SK-N-SH (cell line): ENCODE measurements at regions not wholly inside any gene's neighbourhood (a gene's known extent, or its start where the extent isn't known, plus 50 kb on each side); places are given as distances from the start of the nearest gene placed in this dataset.

ENCODE experiments used
- CTCF ChIA-PET: fragments of 300-600, 350-600 bp; formaldehyde crosslinking; extraction: SDS; loops from one replicate; lab custom pipeline; 2021; lab: Yijun Ruan, JAX
- POLR2A ChIA-PET: fragments of 350-600 bp; sonication (Branson Sonifier 250); formaldehyde crosslinking; extraction: SDS; loops from one replicate; lab custom pipeline; 2020; ENCODE audit warnings: antibody characterized with exemption, inconsistent platforms; lab: Yijun Ruan, JAX
- DNase-seq: peaks from one replicate; pipeline ENCODE4 v3.0.0; 2012
- H2AFZ ChIP-seq: fragments of 200-600 bp; sonication (generic); 2 replicates; pipeline ENCODE4 v1.8.1; 2016; ENCODE audit warnings: antibody characterized with exemption, mild to moderate bottlenecking, low read depth
- H3F3A ChIP-seq: fragments of 200-600 bp; sonication (generic); replicated peaks from 2 replicates; pipeline ENCODE3; 2016; ENCODE audit warnings: antibody characterized with exemption, mild to moderate bottlenecking; ENCODE audit not compliant: insufficient read depth
- H3K27ac ChIP-seq, 2 experiments: fragments of 200-500 bp in 1 of 2; fragments of 200-600 bp in 1 of 2; sonication (Bioruptor generic) in 1 of 2; sonication (generic), shearing (Covaris generic) in 1 of 2; 2 replicates each; pipeline versions ENCODE4 v1.5.1 to v1.6.1; 2014 to 2016; ENCODE audit warnings: low read depth in 2 of 2, inconsistent platforms in 1 of 2, low read length in 1 of 2, mild to moderate bottlenecking in 1 of 2, mixed read lengths in 1 of 2
- H3K27me3 ChIP-seq: fragments of 200-600 bp; sonication (generic), shearing (Covaris generic); 2 replicates; pipeline ENCODE4 v1.6.1; 2016; ENCODE audit warnings: mixed run types; ENCODE audit not compliant: insufficient read depth
- H3K36me3 ChIP-seq, 2 experiments: fragments of 200-500 bp in 1 of 2; fragments of 200-600 bp in 1 of 2; sonication (Bioruptor generic) in 1 of 2; sonication (generic) in 1 of 2; replicated peaks in 1 of 2; 2 replicates each; pipeline versions ENCODE3 to v1.5.1; 2014 to 2016; ENCODE audit warnings: low read length in 1 of 2, mild to moderate bottlenecking in 1 of 2; ENCODE audit not compliant: insufficient read depth in 2 of 2, control insufficient read depth in 1 of 2
- H3K4me1 ChIP-seq, 2 experiments: fragments of 200-500 bp in 1 of 2; fragments of 200-600 bp in 1 of 2; sonication (Bioruptor generic) in 1 of 2; sonication (generic), shearing (Covaris generic) in 1 of 2; 2 replicates each; pipeline versions ENCODE4 v1.5.1 to v1.6.1; 2014 to 2016; ENCODE audit warnings: low read depth in 1 of 2, low read length in 1 of 2, mixed run types in 1 of 2; ENCODE audit not compliant: insufficient read depth in 2 of 2, control insufficient read depth in 1 of 2
- H3K4me2 ChIP-seq: fragments of 200-600 bp; sonication (generic), shearing (Covaris generic); 2 replicates; pipeline ENCODE4 v1.6.1; 2017; ENCODE audit warnings: mixed run types
- H3K4me3 ChIP-seq, 2 experiments: fragments of 200-500 bp in 1 of 2; fragments of 200-600 bp in 1 of 2; sonication (Bioruptor generic) in 1 of 2; sonication (generic), shearing (Covaris generic) in 1 of 2; 2 replicates each; pipeline versions ENCODE4 v1.5.1 to v1.8.1; 2014 to 2016; ENCODE audit warnings: low read depth in 2 of 2, inconsistent platforms in 1 of 2, low read length in 1 of 2, mild to moderate bottlenecking in 1 of 2, mixed read lengths in 1 of 2, moderate library complexity in 1 of 2
- H3K79me2 ChIP-seq: fragments of 200-600 bp; sonication (generic); 2 replicates; pipeline ENCODE4 v1.8.1; 2017; ENCODE audit warnings: mild to moderate bottlenecking; ENCODE audit not compliant: insufficient read depth
- H3K9ac ChIP-seq: fragments of 200-600 bp; sonication (generic); 2 replicates; pipeline ENCODE4 v1.6.1; 2017; ENCODE audit warnings: mixed run types
- H3K9me2 ChIP-seq: fragments of 200-600 bp; sonication (generic); 2 replicates; pipeline ENCODE4 v1.6.1; 2017; ENCODE audit warnings: mixed run types
- H3K9me3 ChIP-seq: fragments of 200-600 bp; sonication (generic); 2 replicates; pipeline ENCODE4 v1.6.1; 2017; ENCODE audit warnings: mixed run types, mild to moderate bottlenecking, moderate library complexity
- H4K20me1 ChIP-seq: fragments of 200-600 bp; sonication (generic); 2 replicates; pipeline ENCODE4 v1.6.1; 2017; ENCODE audit warnings: mild to moderate bottlenecking, mixed run types; ENCODE audit not compliant: insufficient read depth
- CHD2 ChIP-seq: fragments of 150-350 bp; IDR thresholded peaks from 2 replicates; pipeline ENCODE4 v1.6.1; 2018; ENCODE audit warnings: low read length; ENCODE audit not compliant: partially characterized antibody
- EP300 ChIP-seq, 2 experiments: IDR thresholded peaks; 2 replicates each; pipeline versions ENCODE4 v1.4.0 to v1.6.1; 2012; ENCODE audit warnings: borderline replicate concordance in 1 of 2, low read depth in 1 of 2, low read length in 1 of 2
- EZH2phosphoT487 ChIP-seq: fragments of 200-600 bp; sonication (generic); IDR thresholded peaks from 2 replicates; pipeline ENCODE4 v1.6.1; 2017; ENCODE audit warnings: low read depth, mixed run types, mild to moderate bottlenecking, antibody characterized with exemption, moderate library complexity, borderline replicate concordance
- FOXM1 ChIP-seq: IDR thresholded peaks from 2 replicates; pipeline ENCODE4 v1.4.0; 2012; ENCODE audit warnings: low read depth, mild to moderate bottlenecking
- GATA2 ChIP-seq: sonication (generic); formaldehyde crosslinking; IDR thresholded peaks from 2 replicates; pipeline ENCODE4 v1.5.0; 2020; ENCODE audit warnings: mild to moderate bottlenecking, missing genetic modification reagents
- JUND ChIP-seq: IDR thresholded peaks from 2 replicates; pipeline ENCODE4 v1.4.0; 2012
- MXI1 ChIP-seq: IDR thresholded peaks from 2 replicates; pipeline ENCODE4 v1.6.1; 2012; ENCODE audit warnings: mild to moderate bottlenecking, low read depth, low read length, improper control_type of control experiment
- NRF1 ChIP-seq: IDR thresholded peaks from 2 replicates; pipeline ENCODE4 v1.6.1; 2012; ENCODE audit warnings: low read depth, mild to moderate bottlenecking, low read length
- POLR2AphosphoS5 ChIP-seq: IDR thresholded peaks from 2 replicates; pipeline ENCODE4 v1.6.1; 2012; ENCODE audit warnings: low read depth, low read length
- RCOR1 ChIP-seq: fragments of 150-350 bp; IDR thresholded peaks from 2 replicates; pipeline ENCODE4 v1.6.1; 2017; ENCODE audit warnings: antibody characterized with exemption, low read length
- WGBS: methylation state at CpG from one replicate; pipeline ENCODE4 v1.1.6; 2017; ENCODE audit warnings: low lambda C conversion rate; 5-methylcytosine and 5-hydroxymethylcytosine counted together
- TF ChIP-seq, protein P1 (sequence below): fragments of 200-600 bp; sonication (generic); IDR thresholded peaks from 2 replicates; pipeline ENCODE4 v1.6.1; 2017; ENCODE audit warnings: antibody characterized with exemption, mild to moderate bottlenecking, moderate library complexity
- TF ChIP-seq, protein P2 (sequence below): IDR thresholded peaks from 2 replicates; pipeline ENCODE4 v1.6.1; 2012; ENCODE audit warnings: mild to moderate bottlenecking, low read depth, low read length, moderate library complexity
- TF ChIP-seq, protein P3 (sequence below): IDR thresholded peaks from 2 replicates; pipeline ENCODE4 v1.4.0; 2012; ENCODE audit warnings: low read depth, borderline replicate concordance

- TF ChIP-seq FOXM1 (no peak), CHD2 (no peak), JUND (no peak), NRF1 (no peak), MXI1 (no peak), EZH2phosphoT487 (no peak), GATA2 (CRISPR knock-in tag) (no peak), RCOR1 (no peak), EP300 (IDR thresholded peaks at IDR 0.05; ENCODE audit: borderline replicate concordance in 1 of 2, low read depth in 1 of 2, low read length in 1 of 2) (no peak), POLR2AphosphoS5 (no peak)
- TF ChIP-seq, protein P1, sequence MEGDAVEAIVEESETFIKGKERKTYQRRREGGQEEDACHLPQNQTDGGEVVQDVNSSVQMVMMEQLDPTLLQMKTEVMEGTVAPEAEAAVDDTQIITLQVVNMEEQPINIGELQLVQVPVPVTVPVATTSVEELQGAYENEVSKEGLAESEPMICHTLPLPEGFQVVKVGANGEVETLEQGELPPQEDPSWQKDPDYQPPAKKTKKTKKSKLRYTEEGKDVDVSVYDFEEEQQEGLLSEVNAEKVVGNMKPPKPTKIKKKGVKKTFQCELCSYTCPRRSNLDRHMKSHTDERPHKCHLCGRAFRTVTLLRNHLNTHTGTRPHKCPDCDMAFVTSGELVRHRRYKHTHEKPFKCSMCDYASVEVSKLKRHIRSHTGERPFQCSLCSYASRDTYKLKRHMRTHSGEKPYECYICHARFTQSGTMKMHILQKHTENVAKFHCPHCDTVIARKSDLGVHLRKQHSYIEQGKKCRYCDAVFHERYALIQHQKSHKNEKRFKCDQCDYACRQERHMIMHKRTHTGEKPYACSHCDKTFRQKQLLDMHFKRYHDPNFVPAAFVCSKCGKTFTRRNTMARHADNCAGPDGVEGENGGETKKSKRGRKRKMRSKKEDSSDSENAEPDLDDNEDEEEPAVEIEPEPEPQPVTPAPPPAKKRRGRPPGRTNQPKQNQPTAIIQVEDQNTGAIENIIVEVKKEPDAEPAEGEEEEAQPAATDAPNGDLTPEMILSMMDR = no peak
- TF ChIP-seq, protein P2, sequence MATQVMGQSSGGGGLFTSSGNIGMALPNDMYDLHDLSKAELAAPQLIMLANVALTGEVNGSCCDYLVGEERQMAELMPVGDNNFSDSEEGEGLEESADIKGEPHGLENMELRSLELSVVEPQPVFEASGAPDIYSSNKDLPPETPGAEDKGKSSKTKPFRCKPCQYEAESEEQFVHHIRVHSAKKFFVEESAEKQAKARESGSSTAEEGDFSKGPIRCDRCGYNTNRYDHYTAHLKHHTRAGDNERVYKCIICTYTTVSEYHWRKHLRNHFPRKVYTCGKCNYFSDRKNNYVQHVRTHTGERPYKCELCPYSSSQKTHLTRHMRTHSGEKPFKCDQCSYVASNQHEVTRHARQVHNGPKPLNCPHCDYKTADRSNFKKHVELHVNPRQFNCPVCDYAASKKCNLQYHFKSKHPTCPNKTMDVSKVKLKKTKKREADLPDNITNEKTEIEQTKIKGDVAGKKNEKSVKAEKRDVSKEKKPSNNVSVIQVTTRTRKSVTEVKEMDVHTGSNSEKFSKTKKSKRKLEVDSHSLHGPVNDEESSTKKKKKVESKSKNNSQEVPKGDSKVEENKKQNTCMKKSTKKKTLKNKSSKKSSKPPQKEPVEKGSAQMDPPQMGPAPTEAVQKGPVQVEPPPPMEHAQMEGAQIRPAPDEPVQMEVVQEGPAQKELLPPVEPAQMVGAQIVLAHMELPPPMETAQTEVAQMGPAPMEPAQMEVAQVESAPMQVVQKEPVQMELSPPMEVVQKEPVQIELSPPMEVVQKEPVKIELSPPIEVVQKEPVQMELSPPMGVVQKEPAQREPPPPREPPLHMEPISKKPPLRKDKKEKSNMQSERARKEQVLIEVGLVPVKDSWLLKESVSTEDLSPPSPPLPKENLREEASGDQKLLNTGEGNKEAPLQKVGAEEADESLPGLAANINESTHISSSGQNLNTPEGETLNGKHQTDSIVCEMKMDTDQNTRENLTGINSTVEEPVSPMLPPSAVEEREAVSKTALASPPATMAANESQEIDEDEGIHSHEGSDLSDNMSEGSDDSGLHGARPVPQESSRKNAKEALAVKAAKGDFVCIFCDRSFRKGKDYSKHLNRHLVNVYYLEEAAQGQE = no peak
- TF ChIP-seq, protein P3, sequence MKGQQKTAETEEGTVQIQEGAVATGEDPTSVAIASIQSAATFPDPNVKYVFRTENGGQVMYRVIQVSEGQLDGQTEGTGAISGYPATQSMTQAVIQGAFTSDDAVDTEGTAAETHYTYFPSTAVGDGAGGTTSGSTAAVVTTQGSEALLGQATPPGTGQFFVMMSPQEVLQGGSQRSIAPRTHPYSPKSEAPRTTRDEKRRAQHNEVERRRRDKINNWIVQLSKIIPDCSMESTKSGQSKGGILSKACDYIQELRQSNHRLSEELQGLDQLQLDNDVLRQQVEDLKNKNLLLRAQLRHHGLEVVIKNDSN = no peak
- POLR2A ChIA-PET = no interaction called here
- 59% methylated on average over 14 of the region's 16 CpGs for WGBS
These were observed 61.4 kb upstream of the TRPM1 start for GRCh38 chr15:31162721-31163510.

More at GRCh38 chr15:31162721-31163510, 61.4 kb upstream of the TRPM1 start:
- peaks cover 0 to 18% of the 10 kb centered on the region in 2 experiments; a peak in 1 of 4 replicates for H3K4me1 ChIP-seq
- no peak overlapping the region for H3K4me2 ChIP-seq
- H3K79me2 ChIP-seq = no peaks in the 10 kb centered on the region
- H3K9me3 ChIP-seq = no peaks in the 10 kb centered on the region
- H4K20me1 ChIP-seq = no peaks in the 10 kb centered on the region
- H3K36me3 ChIP-seq = no peaks in the 10 kb centered on the region
- no peak overlapping the region for H2AFZ ChIP-seq
- DNase-seq = no peak
- H3K9me2 ChIP-seq = no peaks in the 10 kb centered on the region
- CTCF ChIA-PET = no interaction called here
- no peak overlapping the region for H3K27ac ChIP-seq
- no peaks in the 10 kb centered on the region for H3K27me3 ChIP-seq
- no peak overlapping the region for H3K9ac ChIP-seq
- H3K4me3 ChIP-seq = no peak overlapping the region
- H3F3A ChIP-seq = no peaks in the 10 kb centered on the region
